SK-N-SH (cell line): ENCODE measurements at regions not wholly inside any gene's neighbourhood (a gene's known extent, or its start where the extent isn't known, plus 50 kb on each side); places are given as distances from the start of the nearest gene placed in this dataset.

Experiments used
- CTCF ChIA-PET: fragments of 300-600, 350-600 bp; formaldehyde crosslinking; extraction: SDS; loops from one replicate; lab custom pipeline; 2021; lab: Yijun Ruan, JAX
- POLR2A ChIA-PET: fragments of 350-600 bp; sonication (Branson Sonifier 250); formaldehyde crosslinking; extraction: SDS; loops from one replicate; lab custom pipeline; 2020; ENCODE audit warnings: antibody characterized with exemption, inconsistent platforms; lab: Yijun Ruan, JAX
- DNase-seq: peaks from one replicate; pipeline ENCODE4 v3.0.0; 2012
- H2AFZ ChIP-seq: fragments of 200-600 bp; sonication (generic); 2 replicates; pipeline ENCODE4 v1.8.1; 2016; ENCODE audit warnings: antibody characterized with exemption, mild to moderate bottlenecking, low read depth
- H3F3A ChIP-seq: fragments of 200-600 bp; sonication (generic); replicated peaks from 2 replicates; pipeline ENCODE3; 2016; ENCODE audit warnings: antibody characterized with exemption, mild to moderate bottlenecking; ENCODE audit not compliant: insufficient read depth
- H3K27ac ChIP-seq, 2 experiments: fragments of 200-500 bp in 1 of 2; fragments of 200-600 bp in 1 of 2; sonication (Bioruptor generic) in 1 of 2; sonication (generic), shearing (Covaris generic) in 1 of 2; 2 replicates each; pipeline versions ENCODE4 v1.5.1 to v1.6.1; 2014 to 2016; ENCODE audit warnings: low read depth in 2 of 2, inconsistent platforms in 1 of 2, low read length in 1 of 2, mild to moderate bottlenecking in 1 of 2, mixed read lengths in 1 of 2
- H3K27me3 ChIP-seq: fragments of 200-600 bp; sonication (generic), shearing (Covaris generic); 2 replicates; pipeline ENCODE4 v1.6.1; 2016; ENCODE audit warnings: mixed run types; ENCODE audit not compliant: insufficient read depth
- H3K36me3 ChIP-seq, 2 experiments: fragments of 200-500 bp in 1 of 2; fragments of 200-600 bp in 1 of 2; sonication (Bioruptor generic) in 1 of 2; sonication (generic) in 1 of 2; replicated peaks in 1 of 2; 2 replicates each; pipeline versions ENCODE3 to v1.5.1; 2014 to 2016; ENCODE audit warnings: low read length in 1 of 2, mild to moderate bottlenecking in 1 of 2; ENCODE audit not compliant: insufficient read depth in 2 of 2, control insufficient read depth in 1 of 2
- H3K4me1 ChIP-seq, 2 experiments: fragments of 200-500 bp in 1 of 2; fragments of 200-600 bp in 1 of 2; sonication (Bioruptor generic) in 1 of 2; sonication (generic), shearing (Covaris generic) in 1 of 2; 2 replicates each; pipeline versions ENCODE4 v1.5.1 to v1.6.1; 2014 to 2016; ENCODE audit warnings: low read depth in 1 of 2, low read length in 1 of 2, mixed run types in 1 of 2; ENCODE audit not compliant: insufficient read depth in 2 of 2, control insufficient read depth in 1 of 2
- H3K4me2 ChIP-seq: fragments of 200-600 bp; sonication (generic), shearing (Covaris generic); 2 replicates; pipeline ENCODE4 v1.6.1; 2017; ENCODE audit warnings: mixed run types
- H3K4me3 ChIP-seq, 2 experiments: fragments of 200-500 bp in 1 of 2; fragments of 200-600 bp in 1 of 2; sonication (Bioruptor generic) in 1 of 2; sonication (generic), shearing (Covaris generic) in 1 of 2; 2 replicates each; pipeline versions ENCODE4 v1.5.1 to v1.8.1; 2014 to 2016; ENCODE audit warnings: low read depth in 2 of 2, inconsistent platforms in 1 of 2, low read length in 1 of 2, mild to moderate bottlenecking in 1 of 2, mixed read lengths in 1 of 2, moderate library complexity in 1 of 2
- H3K79me2 ChIP-seq: fragments of 200-600 bp; sonication (generic); 2 replicates; pipeline ENCODE4 v1.8.1; 2017; ENCODE audit warnings: mild to moderate bottlenecking; ENCODE audit not compliant: insufficient read depth
- H3K9ac ChIP-seq: fragments of 200-600 bp; sonication (generic); 2 replicates; pipeline ENCODE4 v1.6.1; 2017; ENCODE audit warnings: mixed run types
- H3K9me2 ChIP-seq: fragments of 200-600 bp; sonication (generic); 2 replicates; pipeline ENCODE4 v1.6.1; 2017; ENCODE audit warnings: mixed run types
- H3K9me3 ChIP-seq: fragments of 200-600 bp; sonication (generic); 2 replicates; pipeline ENCODE4 v1.6.1; 2017; ENCODE audit warnings: mixed run types, mild to moderate bottlenecking, moderate library complexity
- H4K20me1 ChIP-seq: fragments of 200-600 bp; sonication (generic); 2 replicates; pipeline ENCODE4 v1.6.1; 2017; ENCODE audit warnings: mild to moderate bottlenecking, mixed run types; ENCODE audit not compliant: insufficient read depth
- CHD2 ChIP-seq: fragments of 150-350 bp; IDR thresholded peaks from 2 replicates; pipeline ENCODE4 v1.6.1; 2018; ENCODE audit warnings: low read length; ENCODE audit not compliant: partially characterized antibody
- EP300 ChIP-seq, 2 experiments: IDR thresholded peaks; 2 replicates each; pipeline versions ENCODE4 v1.4.0 to v1.6.1; 2012; ENCODE audit warnings: borderline replicate concordance in 1 of 2, low read depth in 1 of 2, low read length in 1 of 2
- FOSL2 ChIP-seq: IDR thresholded peaks from 2 replicates; pipeline ENCODE4 v1.4.0; 2012; ENCODE audit warnings: low read depth, mild to moderate bottlenecking, moderate library complexity, borderline replicate concordance
- FOXM1 ChIP-seq: IDR thresholded peaks from 2 replicates; pipeline ENCODE4 v1.4.0; 2012; ENCODE audit warnings: low read depth, mild to moderate bottlenecking
- IRF3 ChIP-seq: fragments of 150-350 bp; IDR thresholded peaks from 2 replicates; pipeline ENCODE4 v1.6.1; 2016; ENCODE audit warnings: mild to moderate bottlenecking, low read depth, low read length
- JUND ChIP-seq: IDR thresholded peaks from 2 replicates; pipeline ENCODE4 v1.4.0; 2012
- NFIC ChIP-seq: IDR thresholded peaks from 2 replicates; pipeline ENCODE4 v1.4.0; 2012; ENCODE audit warnings: borderline replicate concordance
- NRF1 ChIP-seq: IDR thresholded peaks from 2 replicates; pipeline ENCODE4 v1.6.1; 2012; ENCODE audit warnings: low read depth, mild to moderate bottlenecking, low read length
- POLR2AphosphoS5 ChIP-seq: IDR thresholded peaks from 2 replicates; pipeline ENCODE4 v1.6.1; 2012; ENCODE audit warnings: low read depth, low read length
- RAD21 ChIP-seq: IDR thresholded peaks from 2 replicates; pipeline ENCODE4 v1.6.1; 2012; ENCODE audit warnings: mild to moderate bottlenecking, low read length
- RCOR1 ChIP-seq: fragments of 150-350 bp; IDR thresholded peaks from 2 replicates; pipeline ENCODE4 v1.6.1; 2017; ENCODE audit warnings: antibody characterized with exemption, low read length
- REST ChIP-seq: IDR thresholded peaks from 2 replicates; pipeline ENCODE4 v1.6.1; 2012; ENCODE audit warnings: mild to moderate bottlenecking, low read depth, low read length, moderate library complexity
- RFX5 ChIP-seq: IDR thresholded peaks from 2 replicates; pipeline ENCODE4 v1.6.1; 2012; ENCODE audit warnings: mild to moderate bottlenecking, improper control_type of control experiment, low read length
- RXRA ChIP-seq: IDR thresholded peaks from 2 replicates; pipeline ENCODE4 v1.4.0; 2012; ENCODE audit warnings: low read depth, mild to moderate bottlenecking, borderline replicate concordance
- TCF12 ChIP-seq: IDR thresholded peaks from 2 replicates; pipeline ENCODE4 v1.4.0; 2012
- USF1 ChIP-seq: IDR thresholded peaks from 2 replicates; pipeline ENCODE4 v1.4.0; 2012; ENCODE audit warnings: low read depth, borderline replicate concordance
- WGBS: methylation state at CpG from one replicate; pipeline ENCODE4 v1.1.6; 2017; ENCODE audit warnings: low lambda C conversion rate; 5-methylcytosine and 5-hydroxymethylcytosine counted together
- TF ChIP-seq, protein P1 (sequence below): IDR thresholded peaks from 2 replicates; pipeline ENCODE4; 2012

DNA sequence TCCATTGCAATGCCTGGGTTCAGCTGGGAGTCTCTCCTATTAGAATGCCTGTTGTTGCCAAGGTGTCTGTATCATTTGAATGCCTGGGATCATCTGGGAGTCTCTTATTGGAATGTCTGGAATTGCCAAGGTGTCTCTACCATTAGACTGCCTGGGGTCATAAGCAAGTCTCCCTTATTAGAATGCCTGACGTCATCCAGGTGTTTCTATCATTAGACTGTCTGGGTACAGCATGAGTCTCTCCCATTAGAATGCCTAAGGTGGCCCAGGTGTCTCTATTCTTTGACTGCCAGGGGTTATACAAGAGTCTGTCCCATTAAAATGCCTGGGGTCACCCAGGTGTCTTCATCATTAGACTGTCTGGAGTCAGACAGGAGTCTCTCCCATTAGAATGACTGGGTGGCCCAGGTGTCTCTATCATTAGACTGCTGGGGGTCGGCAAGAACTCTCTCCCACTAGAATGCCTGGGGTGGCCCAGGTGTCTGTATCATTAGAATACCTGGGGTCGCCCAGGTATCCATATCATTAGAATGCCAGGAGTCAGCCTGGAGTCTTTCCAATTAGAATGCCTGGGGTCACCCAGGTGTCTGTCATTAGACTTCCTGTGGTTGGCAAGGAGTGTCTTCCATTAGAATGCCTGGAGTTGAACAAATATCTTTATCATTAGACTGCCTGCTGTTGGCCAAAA is 2274.0 kb downstream of the TP53TG3F start:
- POLR2A ChIA-PET = no interaction called here
- Histone ChIP-seq H3F3A (no peaks in the 10 kb centered on the region), H3K9ac (no peak overlapping the region), H3K36me3 (no peaks in the 10 kb centered on the region), H3K9me3 (no peaks in the 10 kb centered on the region), H3K27ac (no peak overlapping the region), H3K4me2 (no peak overlapping the region), H2AFZ (no peak overlapping the region), H3K79me2 (no peaks in the 10 kb centered on the region), H3K4me3 (no peak overlapping the region), H3K4me1 (no peaks in the 10 kb centered on the region), H4K20me1 (no peaks in the 10 kb centered on the region), H3K27me3 (no peaks in the 10 kb centered on the region), H3K9me2 (no peaks in the 10 kb centered on the region)
- TF ChIP-seq POLR2AphosphoS5 (no peak), NRF1 (no peak), RCOR1 (no peak), RAD21 (no peak), JUND (no peak), RXRA (no peak), REST (no peak), FOXM1 (no peak), CHD2 (no peak), USF1 (no peak), NFIC (no peak), RFX5 (no peak), FOSL2 (no peak), TCF12 (no peak), IRF3 (no peak), EP300 (IDR thresholded peaks at IDR 0.05; ENCODE audit: borderline replicate concordance in 1 of 2, low read depth in 1 of 2, low read length in 1 of 2) (no peak)
- TF ChIP-seq, protein P1, sequence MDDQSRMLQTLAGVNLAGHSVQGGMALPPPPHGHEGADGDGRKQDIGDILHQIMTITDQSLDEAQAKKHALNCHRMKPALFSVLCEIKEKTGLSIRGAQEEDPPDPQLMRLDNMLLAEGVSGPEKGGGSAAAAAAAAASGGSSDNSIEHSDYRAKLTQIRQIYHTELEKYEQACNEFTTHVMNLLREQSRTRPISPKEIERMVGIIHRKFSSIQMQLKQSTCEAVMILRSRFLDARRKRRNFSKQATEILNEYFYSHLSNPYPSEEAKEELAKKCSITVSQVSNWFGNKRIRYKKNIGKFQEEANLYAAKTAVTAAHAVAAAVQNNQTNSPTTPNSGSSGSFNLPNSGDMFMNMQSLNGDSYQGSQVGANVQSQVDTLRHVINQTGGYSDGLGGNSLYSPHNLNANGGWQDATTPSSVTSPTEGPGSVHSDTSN = no peak
- CTCF ChIA-PET = no interaction called here
- 0% methylated on average over 2 of the region's 3 CpGs for WGBS
- DNase-seq = no peak
